Globus pallidus (tissue), 1 donor: ENCODE measurements at regions not wholly inside any gene's neighbourhood (a gene's known extent, or its start where the extent isn't known, plus 50 kb on each side); places are given as distances from the start of the nearest gene placed in this dataset.

Source experiments
- DNase-seq: peaks from one replicate; pipeline ENCODE4 v3.0.0-alpha.2; 2015; ENCODE audit warnings: low spot score

DNA sequence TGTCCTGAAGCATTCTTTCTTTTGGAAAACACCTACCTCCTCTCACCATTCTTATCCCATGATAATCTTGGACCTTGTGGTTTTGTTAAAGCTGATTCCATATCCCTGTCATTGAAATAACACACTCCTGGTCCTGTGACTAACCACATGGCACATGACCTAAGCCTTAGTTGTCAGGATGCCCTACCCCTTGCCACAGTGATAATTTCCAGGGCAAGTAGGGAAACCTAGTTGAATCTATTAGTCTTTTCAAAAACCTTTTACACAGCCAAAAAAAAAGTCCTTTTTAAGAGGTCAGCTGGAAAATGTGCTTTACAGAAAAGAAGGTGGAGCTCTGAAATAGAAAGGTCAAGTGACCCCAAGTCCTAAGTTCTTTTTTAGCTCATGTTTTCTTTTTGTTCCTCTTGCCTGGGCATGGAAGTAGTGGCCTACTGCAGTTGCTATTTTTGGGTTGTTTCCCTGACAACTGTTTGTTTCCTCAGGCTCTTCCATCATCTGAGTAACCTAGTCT lies 608.4 kb downstream of the LRFN5 start:
- peak; percentile 45 for DNase-seq

DNA sequence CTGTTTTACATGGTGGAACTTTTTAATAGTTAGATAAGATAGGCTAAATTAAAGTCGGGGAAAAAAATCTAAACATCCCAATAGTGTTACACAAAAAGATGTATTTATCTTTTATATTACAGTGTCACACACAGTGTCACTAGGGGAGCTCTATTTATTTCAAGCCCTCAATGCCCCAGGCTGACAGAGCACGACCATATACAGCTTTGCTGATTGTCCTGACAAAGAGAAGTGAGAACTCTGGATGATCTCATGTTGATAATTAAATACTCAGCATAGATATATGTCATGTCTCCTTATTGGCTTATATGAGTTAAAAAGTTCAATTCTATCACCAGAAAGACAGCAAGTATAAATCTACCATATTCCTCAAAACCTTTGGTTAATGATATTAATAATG lies 594.3 kb downstream of the LRFN5 start:
- DNase-seq, result no peak

DNA sequence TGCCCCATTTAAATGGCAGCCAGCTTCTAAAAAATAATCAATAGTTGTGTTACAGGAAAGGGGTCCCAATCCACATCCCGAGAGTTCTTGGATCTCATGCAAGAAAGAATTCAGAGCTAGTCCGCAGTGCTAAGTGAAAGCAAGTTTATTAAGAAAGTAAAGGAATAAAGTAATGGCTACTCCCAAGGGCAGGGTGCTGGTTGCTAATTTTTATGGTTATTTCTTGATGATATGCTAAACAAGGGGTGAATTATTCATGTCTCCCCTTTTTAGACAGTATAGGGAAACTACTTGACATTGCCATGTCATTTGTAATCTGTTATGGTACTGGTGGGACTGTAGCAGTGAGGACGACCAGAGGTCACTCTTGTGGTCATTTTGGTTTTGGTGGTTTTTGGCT lies 591.3 kb downstream of the LRFN5 start:
- DNase-seq, result no peak

DNA sequence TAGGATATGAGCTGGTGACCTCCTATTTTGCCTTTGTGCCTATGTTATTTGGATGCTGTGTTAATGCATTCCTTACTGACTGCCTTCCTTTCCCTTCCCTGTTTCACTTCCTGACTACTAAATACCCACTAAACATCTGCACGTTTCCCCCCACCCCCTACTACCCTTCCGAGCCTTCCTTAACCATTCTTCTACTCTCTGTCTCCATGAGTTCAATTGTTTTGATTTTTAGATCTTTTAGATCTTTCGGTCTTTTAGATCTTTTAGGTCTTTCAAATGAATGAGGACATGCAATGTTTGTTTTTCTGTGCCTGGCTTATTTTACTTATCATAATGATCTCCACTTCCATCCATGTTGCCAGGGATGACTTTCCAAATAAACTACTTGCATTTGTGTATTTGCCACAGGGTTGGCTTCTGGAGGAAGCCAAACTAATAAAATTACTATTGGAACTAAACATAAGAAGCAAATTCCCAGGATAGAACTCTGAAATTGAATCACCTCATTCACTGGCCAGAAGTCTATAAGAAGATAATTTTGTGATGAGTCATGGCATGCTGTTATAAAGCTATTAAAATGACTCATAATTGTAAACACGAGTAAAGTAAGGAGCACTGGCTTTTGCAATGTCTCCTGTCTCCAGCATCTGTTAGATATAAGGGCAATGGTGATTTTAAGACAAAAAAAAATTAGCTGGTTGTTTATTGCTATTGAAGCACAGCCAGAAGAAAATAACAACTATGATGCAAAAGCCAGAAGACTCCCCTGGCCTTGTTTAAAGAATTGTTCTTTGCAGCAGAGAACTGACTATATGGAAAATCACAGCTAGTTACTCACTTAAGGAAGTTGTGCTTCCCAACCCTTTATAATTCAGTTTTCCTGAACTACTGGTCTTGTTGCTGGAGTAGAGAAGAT lies 586.3 kb downstream of the LRFN5 start:
- DNase-seq, result no peak

DNA sequence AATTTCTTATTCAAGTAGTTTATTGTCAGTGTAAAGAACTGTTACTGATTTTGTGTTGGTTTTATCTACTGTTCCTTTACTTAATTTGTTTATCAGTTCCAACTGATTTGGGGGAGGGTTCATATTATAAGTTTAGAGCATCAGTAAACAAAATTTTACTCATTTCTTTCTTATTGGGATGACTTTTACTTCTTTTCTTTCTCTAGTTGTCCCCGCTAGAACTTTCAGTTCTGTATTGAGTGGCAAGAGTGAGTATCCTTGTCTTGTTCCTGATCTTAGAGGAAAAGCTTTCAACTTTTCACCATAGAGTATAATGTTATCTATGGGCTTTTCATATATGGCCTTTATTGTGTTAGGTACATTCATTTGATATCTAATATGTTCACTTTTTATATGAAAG lies 584.1 kb downstream of the LRFN5 start:
- DNase-seq, result no peak

DNA sequence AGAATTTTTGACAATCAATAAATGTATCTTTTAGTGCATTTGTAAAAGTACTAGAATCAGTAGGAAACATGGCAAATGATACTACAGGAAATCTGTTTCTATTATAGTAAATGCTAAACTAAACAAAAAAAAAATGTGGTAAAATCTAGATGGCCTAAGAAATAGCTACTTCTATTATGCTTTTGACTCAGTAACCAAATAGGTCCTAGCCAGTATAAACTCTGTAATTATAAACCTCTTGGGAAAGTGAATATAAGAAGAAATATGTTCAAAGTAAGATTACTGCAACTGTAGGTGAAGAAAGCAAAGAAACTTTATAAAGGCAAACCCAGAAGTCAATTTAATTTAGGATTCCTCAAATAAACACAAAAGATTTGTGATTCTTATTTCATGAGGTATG lies 581.2 kb downstream of the LRFN5 start:
- DNase-seq, result no peak

DNA sequence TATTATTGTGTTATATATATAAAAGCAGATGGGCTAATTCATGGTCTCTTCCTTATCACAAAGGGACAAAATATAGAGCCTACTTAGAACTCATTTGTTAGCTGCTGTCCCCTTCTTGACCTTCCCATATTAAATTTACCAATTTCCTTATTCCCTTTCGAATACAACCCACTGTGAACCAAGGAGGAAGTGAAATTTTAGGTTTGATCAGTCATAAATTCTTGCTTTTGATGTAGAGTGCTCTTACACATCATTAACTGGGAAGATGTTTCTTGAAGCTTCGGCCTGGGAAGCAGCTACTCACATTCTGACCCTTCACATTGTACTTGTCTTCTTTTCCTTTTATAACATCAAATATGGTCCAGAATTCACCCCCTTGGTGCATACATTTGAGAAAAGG lies 579.0 kb downstream of the LRFN5 start:
- no peak for DNase-seq

DNA sequence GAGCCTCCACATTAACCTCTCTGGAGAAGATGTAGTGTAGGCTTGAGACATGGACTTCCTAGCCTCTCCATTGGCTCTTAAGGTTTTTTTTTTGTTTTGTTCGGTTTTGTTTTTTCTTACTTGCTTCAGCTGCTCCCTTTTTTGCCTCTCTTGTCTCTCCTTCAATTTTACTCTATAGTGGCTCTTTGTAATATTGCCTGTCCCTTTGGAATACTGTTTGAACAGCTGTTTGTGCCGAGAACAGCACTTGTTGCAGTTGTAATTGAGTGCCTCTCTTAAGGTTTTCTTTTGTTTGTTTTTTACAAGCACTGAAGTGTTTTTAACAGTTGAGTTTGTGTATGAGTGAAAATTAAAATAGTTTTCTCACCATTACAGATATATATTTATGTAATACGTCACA lies 567.7 kb downstream of the LRFN5 start:
- DNase-seq, result no peak

DNA sequence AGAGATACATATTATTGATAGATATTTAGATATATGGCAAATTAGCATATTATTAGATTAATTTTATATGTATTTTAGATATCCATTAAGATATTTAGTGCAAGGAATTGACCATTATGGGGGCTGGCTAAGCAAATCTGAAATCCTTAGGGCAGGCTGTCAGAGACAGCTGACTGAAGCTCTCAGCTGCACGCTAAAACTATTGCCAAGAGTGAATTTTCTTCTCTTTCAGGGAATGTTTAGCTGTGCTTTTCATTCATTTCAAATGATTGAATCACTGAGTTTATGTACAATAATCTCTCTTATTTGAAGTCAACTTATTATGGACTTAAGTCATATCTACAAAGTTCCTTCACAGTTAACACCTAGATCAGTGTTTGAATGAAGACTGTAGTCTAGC lies 566.5 kb downstream of the LRFN5 start:
- DNase-seq, result no peak

DNA sequence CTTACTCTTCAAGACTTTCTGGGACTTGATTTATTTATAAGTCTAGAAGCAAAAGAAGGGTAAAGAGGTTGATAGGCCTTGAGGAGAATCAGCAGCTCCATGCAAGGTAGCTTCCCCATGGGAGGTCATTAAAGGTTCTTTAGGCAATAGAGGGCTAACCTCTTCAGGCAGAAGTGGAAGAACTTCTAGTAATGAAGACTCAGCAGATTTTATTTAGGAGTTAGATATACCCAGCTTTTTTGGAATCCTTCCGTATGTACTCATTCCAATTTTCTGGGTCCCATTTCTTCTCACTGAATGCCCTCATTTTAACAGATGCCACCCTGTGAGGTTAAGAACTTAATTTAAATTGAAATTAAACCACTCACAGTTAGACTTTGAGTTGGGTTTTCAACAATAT lies 565.6 kb downstream of the LRFN5 start:
- DNase-seq, result no peak

DNA sequence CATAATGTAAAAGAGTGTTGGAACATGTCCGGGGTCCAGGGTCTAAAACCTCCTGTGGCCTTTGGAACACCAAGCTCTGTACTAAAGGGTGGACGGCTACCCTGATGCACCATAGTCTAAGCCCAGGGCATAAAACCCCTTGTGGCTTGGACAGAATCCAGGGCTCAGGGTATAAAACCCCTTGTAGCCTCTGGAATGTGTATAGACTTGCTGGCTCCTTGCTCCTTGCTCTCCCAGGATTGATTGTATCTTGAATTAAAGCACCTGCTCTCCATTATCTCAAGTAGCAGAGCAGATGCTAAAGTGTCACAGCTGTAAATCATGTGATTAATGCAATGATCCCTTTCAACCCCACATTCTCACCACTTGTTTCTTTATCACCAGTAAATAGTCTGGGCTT lies 556.5 kb downstream of the LRFN5 start:
- no peak for DNase-seq

DNA sequence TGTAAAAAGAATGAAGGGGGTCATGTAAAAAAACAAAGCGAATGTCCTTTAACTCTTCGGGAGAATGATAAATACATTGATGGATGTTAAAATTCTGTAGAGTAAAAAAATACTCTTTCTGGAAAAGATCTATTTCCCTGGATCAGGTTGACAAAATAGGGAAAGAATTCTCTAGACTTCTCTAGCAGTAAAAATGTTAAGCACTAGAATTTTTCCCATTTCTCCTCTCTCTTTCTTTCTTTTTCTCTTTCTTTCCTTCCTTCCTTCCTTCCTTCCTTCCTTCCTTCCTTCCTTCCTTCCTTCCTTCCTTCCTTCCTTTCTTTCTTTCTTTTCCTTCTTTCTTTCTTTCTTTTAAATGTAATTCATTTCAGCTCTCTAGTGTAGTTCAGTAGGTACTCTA lies 552.5 kb downstream of the LRFN5 start:
- DNase-seq, result no peak

DNA sequence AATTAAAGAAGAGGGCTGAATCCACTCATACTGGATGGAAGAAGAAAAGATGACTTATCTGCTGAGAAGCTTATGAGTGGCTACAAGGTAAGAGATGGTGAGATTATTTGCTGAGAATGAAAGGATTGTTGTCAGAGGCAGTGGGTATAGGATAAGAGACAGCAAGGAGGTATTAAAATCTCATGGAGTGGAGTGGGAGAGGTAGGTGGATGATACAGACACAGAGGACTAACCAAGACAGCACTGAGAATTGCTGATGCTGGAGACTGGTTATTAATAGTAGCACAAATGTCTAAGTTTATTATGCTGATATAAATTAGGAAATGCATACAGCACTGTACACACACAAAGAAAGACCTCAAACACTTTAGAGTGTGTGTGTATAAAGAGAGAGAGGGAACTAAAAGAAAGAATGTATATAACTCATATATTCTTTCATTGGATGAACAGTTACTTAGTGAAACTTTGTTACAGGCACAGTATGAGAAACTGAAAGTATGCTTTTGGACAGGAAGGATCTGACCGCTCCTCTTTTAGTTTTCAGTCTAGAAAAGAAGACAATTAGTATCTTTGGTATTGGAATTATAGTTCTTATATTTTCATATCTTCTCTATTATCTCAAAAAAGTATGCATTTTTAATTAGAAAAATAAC lies 543.1 kb downstream of the LRFN5 start:
- DNase-seq, result no peak

DNA sequence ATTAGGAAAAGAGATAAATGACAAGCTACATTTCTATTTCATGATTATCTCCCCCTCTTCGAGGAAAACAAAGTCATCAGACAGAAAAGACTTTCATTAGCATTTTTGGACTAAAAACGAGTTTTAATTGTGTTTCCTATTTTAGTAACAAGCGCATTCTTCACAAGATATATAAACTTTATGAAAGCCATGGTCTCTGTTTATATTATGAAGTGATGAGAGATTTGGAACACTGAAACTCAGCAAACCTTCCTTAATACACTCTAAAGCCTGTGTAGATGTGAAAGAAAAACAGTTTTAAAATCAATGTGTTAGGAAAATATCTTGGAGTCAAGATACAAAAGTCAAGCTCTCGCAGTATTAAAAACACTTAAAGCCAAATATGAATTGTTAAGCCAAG lies 539.1 kb downstream of the LRFN5 start:
- no peak for DNase-seq

DNA sequence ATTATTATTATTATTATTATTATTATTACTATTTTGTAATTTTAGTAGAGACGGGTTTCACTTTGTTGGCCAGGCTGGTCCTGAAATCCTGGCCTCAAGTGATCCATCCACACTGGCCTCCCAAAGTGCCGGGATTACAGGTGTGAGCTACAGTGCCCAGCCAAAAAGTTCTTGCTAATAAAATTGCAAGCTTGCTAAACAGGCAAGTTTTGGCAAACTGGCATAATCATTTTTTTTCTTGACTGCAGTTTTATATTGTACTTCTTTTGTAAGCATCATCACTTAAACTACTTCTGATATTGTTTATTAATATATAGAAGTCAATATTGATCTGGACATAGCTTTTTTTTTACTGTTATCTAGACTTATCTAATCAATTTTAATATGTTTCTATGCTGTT lies 536.4 kb downstream of the LRFN5 start:
- no peak for DNase-seq

DNA sequence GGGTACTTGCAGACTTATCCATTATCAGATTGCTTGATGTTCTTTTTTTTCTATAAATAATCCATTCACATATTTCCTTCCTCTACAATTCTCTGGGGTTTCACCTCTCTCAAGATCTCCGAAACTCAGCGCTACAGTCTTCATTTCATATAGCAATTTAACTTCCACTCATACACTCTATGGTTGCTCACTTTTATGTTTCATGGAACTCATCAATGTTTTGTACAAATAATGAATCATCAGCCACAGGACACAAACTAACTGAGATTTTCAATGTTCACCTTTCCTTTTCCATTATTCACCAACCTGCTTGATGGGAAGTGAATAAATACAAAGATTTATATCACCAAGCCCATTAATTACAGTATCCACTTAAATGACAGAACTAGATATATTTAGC lies 534.7 kb downstream of the LRFN5 start:
- DNase-seq, result no peak

DNA sequence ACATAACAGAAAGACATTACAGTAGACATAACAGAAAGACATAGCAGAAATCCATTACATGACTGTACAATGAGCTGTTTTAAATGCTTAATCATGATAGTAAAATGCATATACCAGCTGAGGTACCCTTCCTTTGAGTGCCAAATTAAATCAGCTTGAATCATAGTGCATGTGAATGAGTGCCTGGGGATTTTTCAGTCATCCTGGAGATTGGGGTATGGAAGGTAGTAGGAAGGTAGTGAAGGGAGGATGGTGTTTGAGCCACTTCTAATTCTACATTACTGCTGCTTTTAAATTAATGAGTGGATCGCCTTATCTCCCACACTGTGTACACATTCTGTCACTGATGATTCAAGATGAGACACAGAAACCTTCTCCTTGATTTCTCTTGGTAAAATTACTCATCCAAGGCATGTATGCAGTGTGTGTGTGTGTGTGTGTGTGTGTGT lies 534.2 kb downstream of the LRFN5 start:
- DNase-seq, result no peak

DNA sequence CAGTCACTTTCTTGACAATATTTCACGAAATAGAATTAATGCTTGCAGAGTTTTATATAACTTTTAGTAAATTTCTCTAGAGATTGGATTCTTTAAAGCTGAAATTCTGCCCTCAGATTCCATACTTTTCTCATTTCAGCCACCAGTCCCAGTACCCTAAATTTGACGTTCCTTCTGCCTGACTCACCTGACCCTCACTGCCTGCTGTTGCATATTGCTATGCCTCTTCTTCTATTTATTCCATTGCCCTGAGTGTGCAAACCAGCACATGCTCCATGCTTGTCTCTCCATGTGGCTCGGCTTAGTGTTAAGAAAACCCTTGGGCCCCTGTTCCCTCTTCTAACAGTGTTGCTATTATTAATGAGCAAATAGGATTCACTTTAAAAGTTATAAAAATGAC lies 533.3 kb downstream of the LRFN5 start:
- no peak for DNase-seq

DNA sequence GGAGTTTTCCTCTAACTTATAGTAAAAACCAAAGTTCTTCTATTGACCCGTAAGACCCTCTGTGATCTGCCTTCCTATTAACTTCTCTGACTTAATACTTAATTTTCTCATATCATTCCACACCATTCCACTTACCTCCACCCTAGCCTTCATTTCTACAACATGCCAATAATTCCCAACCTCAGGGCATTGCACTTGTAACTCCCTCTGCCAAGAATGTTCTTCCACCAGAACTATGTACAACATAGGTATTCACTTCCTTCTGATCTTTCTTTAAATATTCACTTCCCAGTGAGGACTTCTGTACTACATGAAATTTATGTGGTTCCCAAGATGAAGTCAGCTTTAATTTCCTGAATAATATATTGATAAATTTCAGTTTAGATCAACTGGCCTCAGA lies 531.7 kb downstream of the LRFN5 start:
- no peak for DNase-seq

DNA sequence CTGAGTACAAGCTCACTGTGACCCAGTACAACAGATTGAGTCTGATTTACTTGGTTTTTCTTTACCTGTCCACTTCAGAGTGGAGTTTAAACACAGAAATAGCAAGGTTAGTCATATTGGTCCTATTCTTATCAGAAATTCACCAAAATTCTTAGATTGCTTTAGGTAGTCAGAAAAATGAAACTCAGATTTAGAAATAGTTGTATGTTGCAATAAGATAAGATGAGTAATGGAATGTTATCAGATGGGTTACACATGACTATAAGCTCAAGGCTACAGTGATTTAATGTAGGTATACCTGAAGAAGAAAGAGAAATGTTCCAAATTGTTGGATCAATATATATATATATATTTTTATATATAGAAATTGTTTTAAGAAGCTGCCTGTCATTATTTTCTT lies 524.1 kb downstream of the LRFN5 start:
- DNase-seq, result no peak

DNA sequence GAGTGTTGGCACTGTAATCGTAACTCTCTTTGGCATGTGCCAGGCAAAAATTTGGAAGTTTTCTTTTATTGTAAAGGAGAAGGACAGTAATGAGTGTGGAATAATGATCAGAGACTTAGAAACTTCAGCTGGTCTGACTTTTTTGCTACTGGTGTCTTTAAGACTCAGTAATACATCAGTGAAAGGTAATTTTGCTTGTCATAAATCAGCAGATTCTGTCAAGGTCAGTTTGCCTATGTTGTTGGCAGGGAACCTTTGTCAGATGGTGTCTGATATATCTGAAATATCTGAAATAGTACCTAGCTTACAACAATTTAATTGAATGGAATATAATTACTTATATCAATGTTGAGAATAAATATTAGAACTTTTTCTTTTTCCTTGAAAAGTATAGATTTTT lies 516.9 kb downstream of the LRFN5 start:
- DNase-seq, result no peak

DNA sequence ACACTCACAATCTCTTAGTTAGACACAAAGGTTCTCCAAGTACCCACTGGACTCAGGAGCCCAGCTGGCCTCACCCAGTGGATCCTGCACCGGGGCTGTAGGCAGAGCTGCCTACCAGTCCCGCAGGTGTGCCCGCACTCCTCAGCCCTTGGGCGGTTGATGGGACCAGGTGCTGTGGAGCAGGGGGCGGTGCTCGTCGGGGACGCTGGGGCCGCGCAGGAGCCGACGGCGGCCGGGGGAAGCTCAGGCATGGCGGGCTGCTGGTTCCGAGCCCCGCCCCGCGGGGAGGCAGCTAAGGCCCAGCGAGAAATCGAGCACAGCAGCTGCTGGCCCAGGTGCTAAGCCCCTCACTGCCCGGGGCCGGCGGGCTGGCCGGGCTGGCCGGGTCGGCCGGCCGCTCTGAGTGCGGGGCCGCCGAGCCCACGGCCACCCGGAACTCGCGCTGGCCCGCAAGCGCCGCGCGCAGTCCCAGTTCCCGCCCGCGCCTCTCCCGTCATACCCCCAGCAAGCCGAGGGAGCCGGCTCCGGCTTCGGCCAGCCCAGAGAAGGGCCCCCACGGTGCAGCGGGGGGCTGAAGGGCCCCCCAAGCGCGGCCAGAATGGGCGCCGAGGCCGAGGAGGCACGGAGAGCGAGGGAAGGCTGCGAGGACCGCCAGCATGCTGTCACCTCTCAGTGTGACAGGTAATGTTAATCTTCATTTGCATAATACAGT lies 506.8 kb downstream of the LRFN5 start:
- DNase-seq, result no peak

DNA sequence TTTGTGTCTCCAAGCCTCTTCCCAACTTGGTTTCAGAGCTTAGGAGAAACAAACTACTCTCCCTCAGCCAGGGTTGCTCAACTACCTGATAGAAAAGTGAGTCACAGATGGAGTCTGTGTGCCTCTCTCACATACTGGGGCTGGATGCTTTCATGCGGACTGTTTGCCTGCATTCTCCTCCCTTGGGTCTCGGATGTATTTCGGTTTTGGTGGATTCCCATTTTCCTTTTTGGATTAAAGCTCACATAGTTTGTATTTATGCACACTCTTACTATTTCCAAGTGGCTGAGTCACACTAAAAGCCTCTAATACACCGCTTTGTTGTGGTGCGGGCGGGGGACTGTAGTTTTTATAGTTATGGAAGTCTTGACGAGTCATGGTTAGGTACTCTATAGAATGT lies 505.4 kb downstream of the LRFN5 start:
- DNase-seq, result no peak
